CD14-positive monocyte (primary cell): ENCODE measurements at regions not wholly inside any gene's neighbourhood (a gene's known extent, or its start where the extent isn't known, plus 50 kb on each side); places are given as distances from the start of the nearest gene placed in this dataset.

Experiments
- DNase-seq, 3 donors: peaks; one replicate each; pipeline ENCODE4 v3.0.0-alpha.2; 2011 to 2022
- H2AFZ ChIP-seq: 2 replicates; pipeline ENCODE4 v1.6.0; 2012; ENCODE audit warnings: mild to moderate bottlenecking, low read depth, low read length, inconsistent platforms; ENCODE audit not compliant: insufficient read depth, poor library complexity, severe bottlenecking
- H3K27ac ChIP-seq, 2 donors: 1 replicate in 1 of 2; 2 replicates in 1 of 2; pipeline ENCODE4 v1.5.1; 2012 to 2013; ENCODE audit warnings: low read length in 2 of 2, control low read depth in 1 of 2, inconsistent platforms in 1 of 2, low read depth in 1 of 2, mild to moderate bottlenecking in 1 of 2
- H3K27me3 ChIP-seq, 2 donors: one replicate each; pipeline versions ENCODE4 v1.6.0 to v1.6.1; 2011 to 2013; ENCODE audit warnings: low read length in 2 of 2; ENCODE audit not compliant: control insufficient read depth in 2 of 2, insufficient read depth in 2 of 2
- H3K36me3 ChIP-seq, 2 donors: replicated peaks in 1 of 2; 1 replicate in 1 of 2; 2 replicates in 1 of 2; pipeline versions ENCODE4 v1.5.1 to v1.6.1; 2012 to 2013; ENCODE audit warnings: low read length in 2 of 2, control low read depth in 1 of 2, inconsistent platforms in 1 of 2, mild to moderate bottlenecking in 1 of 2; ENCODE audit not compliant: insufficient read depth in 2 of 2, control insufficient read depth in 1 of 2
- H3K4me1 ChIP-seq, 2 donors: 1 replicate in 1 of 2; 2 replicates in 1 of 2; pipeline versions ENCODE4 v1.5.1 to v1.6.1; 2012 to 2013; ENCODE audit warnings: low read length in 2 of 2, control low read depth in 1 of 2, inconsistent platforms in 1 of 2, mild to moderate bottlenecking in 1 of 2, moderate library complexity in 1 of 2; ENCODE audit not compliant: insufficient read depth in 2 of 2, control insufficient read depth in 1 of 2
- H3K4me2 ChIP-seq: replicated peaks from 2 replicates; pipeline ENCODE3; 2012; ENCODE audit warnings: low read length, moderate library complexity, mild to moderate bottlenecking; ENCODE audit not compliant: poor library complexity, severe bottlenecking; ENCODE audit errors: extremely low read depth
- H3K4me3 ChIP-seq, 3 experiments: fragments of 200-600 bp in 1 of 3; sonication (generic) in 1 of 3; replicated peaks in 1 of 3; 1 replicate in 2 of 3; 2 replicates in 1 of 3; pipeline ENCODE4 v1.5.1; 2011 to 2013; ENCODE audit warnings: low read length in 3 of 3, mild to moderate bottlenecking in 3 of 3, control low read depth in 2 of 3, low read depth in 2 of 3, inconsistent platforms in 1 of 3, moderate library complexity in 1 of 3
- H3K79me2 ChIP-seq: 2 replicates; pipeline ENCODE4 v1.6.0; 2012; ENCODE audit warnings: mild to moderate bottlenecking, control low read depth, inconsistent platforms, low read length, moderate library complexity; ENCODE audit not compliant: insufficient read depth
- H3K9ac ChIP-seq: 2 replicates; pipeline ENCODE4 v1.6.0; 2017; ENCODE audit warnings: low read length, mild to moderate bottlenecking; ENCODE audit not compliant: insufficient read depth, poor library complexity, severe bottlenecking
- H3K9me3 ChIP-seq, 2 donors: replicated peaks in 1 of 2; 1 replicate in 1 of 2; 2 replicates in 1 of 2; pipeline versions ENCODE4 v1.5.1 to v1.6.1; 2012 to 2013; ENCODE audit warnings: low read length in 2 of 2, control low read depth in 1 of 2; ENCODE audit not compliant: control insufficient read depth in 1 of 2, insufficient read depth in 1 of 2
- H4K20me1 ChIP-seq: 2 replicates; pipeline ENCODE4 v1.6.0; 2012; ENCODE audit warnings: mild to moderate bottlenecking, low read length, control low read depth, moderate library complexity; ENCODE audit not compliant: insufficient read depth
- H3K27ac Mint-ChIP-seq, 7 donors: one replicate each; pipeline ENCODE4 v1.8.0; 2020; ENCODE audit warnings: mild to moderate bottlenecking in 7 of 7, mixed read lengths in 7 of 7, moderate library complexity in 6 of 7, inconsistent platforms in 2 of 7
- H3K27me3 Mint-ChIP-seq, 3 donors: one replicate each; pipeline ENCODE4 v1.8.0; 2021 to 2022; ENCODE audit warnings: low read depth in 3 of 3, mild to moderate bottlenecking in 3 of 3, mixed read lengths in 3 of 3, moderate library complexity in 3 of 3, inconsistent platforms in 1 of 3
- H3K36me3 Mint-ChIP-seq, 2 donors: one replicate each; pipeline ENCODE4 v1.8.0; 2020; ENCODE audit warnings: mixed read lengths in 2 of 2, inconsistent platforms in 1 of 2, mild to moderate bottlenecking in 1 of 2
- H3K4me1 Mint-ChIP-seq: one replicate; pipeline ENCODE4 v1.8.0; 2020; ENCODE audit warnings: mild to moderate bottlenecking, mixed read lengths
- H3K4me3 Mint-ChIP-seq, 2 donors: one replicate each; pipeline ENCODE4 v1.8.0; 2020; ENCODE audit warnings: mild to moderate bottlenecking in 2 of 2, mixed read lengths in 2 of 2, moderate library complexity in 1 of 2
- H3K9me3 Mint-ChIP-seq, 7 donors: one replicate each; pipeline ENCODE4 v1.8.0; 2020 to 2022; ENCODE audit warnings: mixed read lengths in 7 of 7, mild to moderate bottlenecking in 6 of 7, moderate library complexity in 6 of 7, inconsistent platforms in 2 of 7
- CTCF ChIP-seq: fragments of 200-600 bp; IDR thresholded peaks from one replicate; pipeline ENCODE4 v1.8.0; 2022; ENCODE audit warnings: antibody characterized with exemption, mild to moderate bottlenecking
- WGBS: methylation state at CpG from one replicate; pipeline ENCODE4 v1.1.5; 2013; ENCODE audit warnings: missing lambda C conversion rate; ENCODE audit not compliant: insufficient coverage; 5-methylcytosine and 5-hydroxymethylcytosine counted together
- intact Hi-C, 2 donors: fragments of 100-400 bp; cut with micrococcal nuclease; formaldehyde crosslinking; loops; one replicate each; pipeline versions ENCODE4 v1.15.0 to v1.15.1; 2023

GRCh38 chr7:114818501-114818900, 103.4 kb upstream of the MDFIC start:
- DNase-seq = no peak
- H3K9me3 ChIP-seq = no peaks in the 10 kb centered on the region
- H3K4me3 Mint-ChIP-seq = no peak overlapping the region
- no peak overlapping the region for H3K4me2 ChIP-seq
- H3K36me3 Mint-ChIP-seq = no peaks in the 10 kb centered on the region
- H3K27me3 Mint-ChIP-seq = no peaks in the 10 kb centered on the region
- no peaks in the 10 kb centered on the region for H3K4me1 ChIP-seq
- no peaks in the 10 kb centered on the region for H3K79me2 ChIP-seq
- no peaks in the 10 kb centered on the region for H3K36me3 ChIP-seq
- 80% methylated on average over 1 of the region's 3 CpGs for WGBS
- H3K4me1 Mint-ChIP-seq = no peaks in the 10 kb centered on the region
- no peak overlapping the region for H3K9ac ChIP-seq
- intact Hi-C loops = no loop called here
- TF ChIP-seq CTCF = no peak
- H3K27ac ChIP-seq = no peak overlapping the region
- no peaks in the 10 kb centered on the region for H3K27me3 ChIP-seq
- no peaks in the 10 kb centered on the region for H4K20me1 ChIP-seq
- H3K4me3 ChIP-seq = no peak overlapping the region
- no peak overlapping the region for H2AFZ ChIP-seq
- no peak overlapping the region for H3K27ac Mint-ChIP-seq
- H3K9me3 Mint-ChIP-seq = peaks cover 3 to 7% (median 4%) of the 10 kb centered on the region in 7 donors

DNA sequence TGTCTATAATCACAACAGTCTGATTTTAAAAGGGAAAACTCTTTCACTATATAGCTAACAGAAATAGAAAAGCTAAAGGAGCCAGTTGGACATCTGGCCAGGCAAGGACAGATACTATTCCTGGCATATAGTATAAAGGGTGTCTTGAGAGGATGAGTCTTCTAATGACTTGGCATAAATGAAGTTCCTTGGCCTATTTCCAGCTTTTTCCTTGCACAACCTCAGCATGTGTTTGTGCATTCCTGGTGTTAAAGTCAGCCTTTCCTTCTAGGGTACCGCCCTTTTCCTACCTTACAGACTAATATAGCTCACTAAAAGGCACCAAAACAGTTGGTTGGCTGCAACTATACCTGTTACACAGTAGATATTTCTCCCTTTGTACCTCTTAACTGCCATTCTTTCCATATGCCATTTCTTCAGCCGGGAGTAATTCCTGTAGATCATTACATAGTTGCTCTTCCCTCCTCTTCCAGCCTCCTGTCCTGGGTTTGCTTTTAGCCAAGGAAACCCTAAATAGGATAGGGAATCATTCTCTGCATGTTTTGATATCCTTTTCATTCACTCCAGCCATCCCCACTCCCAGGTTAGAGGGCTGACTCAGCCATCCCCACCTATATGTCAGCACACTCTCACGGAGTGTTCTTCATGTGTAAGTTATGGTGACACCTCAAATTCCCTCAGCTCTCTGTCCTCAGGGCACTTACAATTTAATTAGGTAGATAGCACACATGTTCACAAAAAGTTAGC, 102.1 kb upstream of the MDFIC start:
- Histone ChIP-seq H3K9ac (no peak overlapping the region), H3K79me2 (no peaks in the 10 kb centered on the region), H3K4me2 (no peak overlapping the region), H3K27ac (no peak overlapping the region), H3K36me3 (no peaks in the 10 kb centered on the region), H3K27me3 (no peaks in the 10 kb centered on the region), H3K4me1 (no peaks in the 10 kb centered on the region), H2AFZ (no peak overlapping the region), H3K9me3 (no peaks in the 10 kb centered on the region), H3K4me3 (no peak overlapping the region), H4K20me1 (no peaks in the 10 kb centered on the region)
- intact Hi-C loops = no loop called here
- no peak for TF ChIP-seq CTCF
- DNase-seq = no peak
- no peaks in the 10 kb centered on the region for H3K4me1 Mint-ChIP-seq
- no peak overlapping the region for H3K27ac Mint-ChIP-seq
- H3K27me3 Mint-ChIP-seq = no peaks in the 10 kb centered on the region
- H3K36me3 Mint-ChIP-seq = no peaks in the 10 kb centered on the region
- 93% methylated on average over 3 of the region's 3 CpGs for WGBS
- peaks cover 2 to 7% (median 4%) of the 10 kb centered on the region in 7 donors for H3K9me3 Mint-ChIP-seq
- H3K4me3 Mint-ChIP-seq = no peak overlapping the region
